Mammary epithelial cell (primary cell): ENCODE measurements at regions not wholly inside any gene's neighbourhood (a gene's known extent, or its start where the extent isn't known, plus 50 kb on each side); places are given as distances from the start of the nearest gene placed in this dataset.

Source experiments
- EZH2 ChIP-seq: IDR thresholded peaks from 2 replicates; pipeline ENCODE4 v1.6.1; 2012; ENCODE audit warnings: low read length, inconsistent platforms, borderline replicate concordance
- TF ChIP-seq, protein P1 (sequence below), 2 donors: IDR thresholded peaks in 1 of 2; conservative IDR thresholded peaks in 1 of 2; 2 replicates each; pipeline ENCODE4 v1.5.1; 2011 to 2012; ENCODE audit warnings: inconsistent platforms in 2 of 2, low read length in 2 of 2, mild to moderate bottlenecking in 2 of 2, control low read depth in 1 of 2, low read depth in 1 of 2; ENCODE audit not compliant: insufficient read depth in 1 of 2; ENCODE audit errors: extremely low read depth in 1 of 2

DNA sequence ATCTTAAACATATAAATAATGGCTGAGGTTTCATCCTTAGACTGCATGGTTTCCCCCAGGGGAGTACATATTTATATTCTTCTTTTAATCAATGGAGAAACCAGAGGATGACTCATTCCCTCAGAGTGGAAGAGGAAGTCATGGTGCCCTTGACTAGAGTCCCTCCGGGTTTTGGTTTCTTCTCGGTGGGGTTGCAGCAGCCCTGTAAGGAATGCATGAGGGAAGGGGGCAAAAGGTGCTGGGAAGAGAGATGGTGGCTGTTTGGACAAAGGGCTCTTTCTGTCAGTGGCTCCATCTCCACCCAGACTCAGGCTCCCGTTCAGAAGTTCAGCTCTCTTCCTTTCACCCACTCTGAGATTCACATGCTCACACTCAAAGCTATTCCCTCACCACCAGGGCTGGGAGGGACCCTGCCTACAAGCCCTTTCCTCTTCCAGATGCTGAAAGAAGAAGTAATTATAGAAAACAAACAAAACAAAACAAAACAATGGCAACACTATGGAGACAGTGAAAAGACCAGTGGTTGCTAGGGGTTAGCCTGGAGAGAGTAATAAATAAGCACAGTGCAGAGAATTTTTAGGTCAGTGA, 129.8 kb upstream of the IL12B start:
- TF ChIP-seq, protein P1, sequence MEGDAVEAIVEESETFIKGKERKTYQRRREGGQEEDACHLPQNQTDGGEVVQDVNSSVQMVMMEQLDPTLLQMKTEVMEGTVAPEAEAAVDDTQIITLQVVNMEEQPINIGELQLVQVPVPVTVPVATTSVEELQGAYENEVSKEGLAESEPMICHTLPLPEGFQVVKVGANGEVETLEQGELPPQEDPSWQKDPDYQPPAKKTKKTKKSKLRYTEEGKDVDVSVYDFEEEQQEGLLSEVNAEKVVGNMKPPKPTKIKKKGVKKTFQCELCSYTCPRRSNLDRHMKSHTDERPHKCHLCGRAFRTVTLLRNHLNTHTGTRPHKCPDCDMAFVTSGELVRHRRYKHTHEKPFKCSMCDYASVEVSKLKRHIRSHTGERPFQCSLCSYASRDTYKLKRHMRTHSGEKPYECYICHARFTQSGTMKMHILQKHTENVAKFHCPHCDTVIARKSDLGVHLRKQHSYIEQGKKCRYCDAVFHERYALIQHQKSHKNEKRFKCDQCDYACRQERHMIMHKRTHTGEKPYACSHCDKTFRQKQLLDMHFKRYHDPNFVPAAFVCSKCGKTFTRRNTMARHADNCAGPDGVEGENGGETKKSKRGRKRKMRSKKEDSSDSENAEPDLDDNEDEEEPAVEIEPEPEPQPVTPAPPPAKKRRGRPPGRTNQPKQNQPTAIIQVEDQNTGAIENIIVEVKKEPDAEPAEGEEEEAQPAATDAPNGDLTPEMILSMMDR (conservative IDR thresholded peaks at IDR 0.05 in 1 of 2, IDR thresholded peaks at IDR 0.05 in 1 of 2; ENCODE audit: extremely low read depth in 1 of 2, insufficient read depth in 1 of 2, low read depth in 1 of 2, low read length in 2 of 2), result no peak
- no peak for TF ChIP-seq EZH2
